DMS 273 (cell line): ENCODE measurements at regions not wholly inside any gene's neighbourhood (a gene's known extent, or its start where the extent isn't known, plus 50 kb on each side); places are given as distances from the start of the nearest gene placed in this dataset.
A peak's percentile ranks its signal among the peaks of the same experiment; 100 is the strongest.
"Not testable (repeated sequence)": the region's sequence is repeated elsewhere in the genome, so short reads cannot be mapped to it uniquely, and the experiment has no call there.

Experiments used
- DNase-seq: peaks from one replicate; lab custom pipeline; 2025; ENCODE audit not compliant: unreplicated experiment; lab: John Stamatoyannopoulos, UW

GRCh38 chrX:40380655-40381488 lies 199.9 kb upstream of the ATP6AP2 start:
- DNase-seq, result no peak

- no peak for DNase-seq
Observed at GRCh38 chrX:40377684-40378083, 203.1 kb upstream of the ATP6AP2 start.

GRCh38 chrX:40374486-40374885 lies 206.3 kb upstream of the ATP6AP2 start:
- DNase-seq, result peak; percentile 45

- DNase-seq, result no peak
Observed at GRCh38 chrX:40373641-40374040, 207.1 kb upstream of the ATP6AP2 start.

GRCh38 chrX:40373025-40373424 lies 207.7 kb upstream of the ATP6AP2 start:
- DNase-seq, result no peak

GRCh38 chrX:40371376-40371775 lies 209.4 kb upstream of the ATP6AP2 start:
- DNase-seq, result no peak

- no peak for DNase-seq
Observed at GRCh38 chrX:40368611-40369061, 212.1 kb upstream of the ATP6AP2 start.

GRCh38 chrX:40366661-40367060 lies 214.1 kb upstream of the ATP6AP2 start:
- no peak for DNase-seq

GRCh38 chrX:40362291-40362690 lies 218.5 kb upstream of the ATP6AP2 start:
- not testable (repeated sequence) for DNase-seq

GRCh38 chrX:40360557-40360956 lies 220.2 kb upstream of the ATP6AP2 start:
- no peak for DNase-seq

GRCh38 chrX:40359593-40359992 lies 221.2 kb upstream of the ATP6AP2 start:
- no peak for DNase-seq

GRCh38 chrX:40358994-40359393 lies 221.8 kb upstream of the ATP6AP2 start:
- DNase-seq, result no peak

GRCh38 chrX:40349251-40349650 lies 231.5 kb upstream of the ATP6AP2 start:
- DNase-seq, result no peak

GRCh38 chrX:40346379-40346778 lies 234.4 kb upstream of the ATP6AP2 start:
- no peak for DNase-seq

- DNase-seq, result no peak
Observed at GRCh38 chrX:40343319-40343718, 237.5 kb upstream of the ATP6AP2 start.

GRCh38 chrX:40340116-40340515 lies 240.7 kb upstream of the ATP6AP2 start:
- no peak for DNase-seq

GRCh38 chrX:40333344-40333743 lies 235.6 kb upstream of the BCOR start:
- DNase-seq, result no peak

- DNase-seq, result no peak
Observed at GRCh38 chrX:40331762-40332161, 234.0 kb upstream of the BCOR start.

GRCh38 chrX:40331353-40331752 lies 233.6 kb upstream of the BCOR start:
- no peak for DNase-seq

- DNase-seq, result no peak
Observed at GRCh38 chrX:40329616-40330015, 231.9 kb upstream of the BCOR start.

GRCh38 chrX:40327085-40327484 lies 229.3 kb upstream of the BCOR start:
- DNase-seq, result no peak

- DNase-seq, result no peak
Observed at GRCh38 chrX:40326186-40326965, 228.6 kb upstream of the BCOR start.
